Right renal cortex interstitium (tissue), 3 donors: ENCODE measurements at regions not wholly inside any gene's neighbourhood (a gene's known extent, or its start where the extent isn't known, plus 50 kb on each side); places are given as distances from the start of the nearest gene placed in this dataset.

Experiments used
- DNase-seq, 3 donors: peaks; one replicate each; pipeline ENCODE4 v3.0.0-alpha.2; 2013; ENCODE audit warnings: low read depth in 3 of 3, low spot score in 2 of 3

GRCh38 chr2:7824211-7824610 is 857.6 kb upstream of the ID2 start:
- no peak for DNase-seq

- no peak for DNase-seq
These were observed 856.1 kb upstream of the ID2 start for GRCh38 chr2:7825591-7826312.

- DNase-seq: no peak
These were observed 855.2 kb upstream of the ID2 start for GRCh38 chr2:7826656-7827055.

DNA sequence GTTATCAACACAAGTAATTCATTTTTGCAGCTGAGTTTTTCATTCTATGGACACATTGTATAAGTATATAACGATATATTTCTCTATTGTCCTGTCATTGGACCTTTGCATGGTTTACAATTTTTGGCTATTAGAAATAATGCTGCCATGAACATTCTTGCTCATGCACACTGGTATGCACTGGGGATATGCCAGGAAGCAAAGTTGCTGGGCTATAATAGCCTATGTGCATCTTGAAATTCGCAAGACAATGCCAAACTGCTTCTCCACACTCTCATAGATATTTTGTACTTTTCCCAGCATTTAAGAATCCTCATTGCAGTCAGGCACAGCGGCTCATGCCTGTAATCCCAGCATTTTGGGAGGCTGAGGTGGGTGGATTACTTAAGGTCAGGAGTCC is 852.6 kb upstream of the ID2 start:
- no peak for DNase-seq

- DNase-seq: no peak
These were observed 851.2 kb upstream of the ID2 start for GRCh38 chr2:7830616-7831015.

DNA sequence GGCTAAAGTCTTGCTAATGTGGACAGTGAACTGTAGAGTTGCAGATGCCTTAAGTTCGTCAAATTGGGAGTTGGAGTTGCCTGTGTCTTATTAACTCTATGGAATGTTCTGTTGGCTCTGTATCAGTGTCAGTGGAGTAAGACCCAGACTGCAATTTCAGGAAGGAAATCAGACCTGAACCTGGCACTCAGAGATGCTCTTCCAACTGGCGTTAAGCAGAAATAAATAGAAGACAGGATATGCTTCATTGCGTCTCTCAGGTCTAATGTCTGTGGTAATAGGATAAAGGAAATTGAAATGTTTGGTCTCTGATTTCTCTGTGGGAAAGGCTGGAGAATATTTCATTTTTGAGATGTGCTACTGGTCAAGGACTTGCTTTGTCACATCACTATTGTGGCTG is 846.7 kb upstream of the ID2 start:
- no peak for DNase-seq

- peak in 2 of 3 donors; percentile 25 to 32 for DNase-seq
These were observed 845.9 kb upstream of the ID2 start for GRCh38 chr2:7835693-7836680.

- no peak for DNase-seq
These were observed 844.6 kb upstream of the ID2 start for GRCh38 chr2:7837237-7837760.

DNA sequence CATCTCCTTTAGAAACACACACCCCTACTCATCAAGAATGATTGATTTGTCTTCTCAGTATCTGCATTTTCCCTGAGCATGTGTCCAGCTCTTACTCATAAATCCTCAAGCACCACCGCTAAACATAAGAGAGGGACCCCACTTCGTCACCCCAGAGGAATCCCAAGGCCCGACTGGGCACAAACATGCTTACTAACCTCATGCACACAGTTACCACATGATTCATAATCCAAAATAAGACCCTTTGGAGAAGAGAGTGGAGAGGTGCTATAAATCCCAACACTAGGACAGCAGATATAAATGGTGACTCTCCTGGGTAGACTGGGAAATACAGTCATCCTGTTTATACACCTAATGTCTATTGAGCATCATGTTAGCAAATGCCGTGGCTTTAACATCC is 843.2 kb upstream of the ID2 start:
- DNase-seq: no peak

DNA sequence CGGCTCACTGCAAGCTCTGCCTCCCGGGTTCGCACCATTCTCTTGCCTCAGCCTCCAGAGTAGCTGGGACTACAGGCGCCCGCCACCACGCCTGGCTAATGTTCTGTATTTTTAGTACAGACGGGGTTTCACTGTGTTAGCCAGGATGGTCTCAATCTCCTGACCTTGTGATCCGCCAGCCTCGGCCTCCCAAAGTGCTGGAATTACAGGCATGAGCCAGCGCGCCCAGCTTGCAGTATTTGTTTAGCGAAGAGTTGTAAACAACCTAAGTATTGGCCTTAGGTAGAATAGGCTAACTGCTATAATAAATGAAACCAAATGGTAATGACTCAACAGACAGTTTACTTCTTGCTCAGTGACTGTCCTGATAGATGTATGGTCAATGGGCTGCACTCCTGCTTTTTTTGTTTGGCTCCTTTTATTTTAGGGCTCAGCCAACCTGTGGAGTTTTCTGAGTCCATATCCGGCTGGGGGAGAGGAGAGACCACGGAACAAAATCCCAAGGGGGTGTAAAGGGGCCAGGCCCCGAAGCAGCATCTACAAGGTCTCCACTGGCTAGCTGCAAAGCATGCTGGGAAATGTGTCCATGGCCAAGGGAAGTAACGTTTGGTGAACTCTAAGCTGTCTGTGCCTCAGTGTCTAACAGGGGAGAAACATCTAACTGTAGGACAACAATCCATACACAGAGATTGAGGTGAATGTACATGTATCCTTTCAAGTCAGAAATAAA is 841.0 kb upstream of the ID2 start:
- DNase-seq: no peak

DNA sequence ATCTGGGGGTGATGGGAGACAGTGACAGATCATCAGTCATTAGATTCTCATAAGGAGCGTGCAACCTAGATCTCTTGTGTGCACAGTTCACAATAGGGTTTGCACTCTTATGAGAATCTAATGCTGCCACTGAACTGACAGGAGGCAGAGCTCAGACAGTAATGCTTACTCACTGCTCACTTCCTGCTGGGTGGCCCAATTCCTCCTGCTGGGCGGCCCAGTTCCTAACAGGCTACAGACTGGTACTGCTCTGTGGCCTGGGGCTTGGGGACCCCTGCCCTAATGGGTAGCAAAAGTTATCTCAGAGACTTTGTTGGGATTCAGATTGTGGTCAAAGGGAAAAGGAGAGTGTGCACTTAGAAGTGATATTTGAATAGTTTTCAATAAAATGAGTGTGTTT is 840.1 kb upstream of the ID2 start:
- no peak for DNase-seq

GRCh38 chr2:7844414-7844965 is 837.4 kb upstream of the ID2 start:
- no peak for DNase-seq

DNA sequence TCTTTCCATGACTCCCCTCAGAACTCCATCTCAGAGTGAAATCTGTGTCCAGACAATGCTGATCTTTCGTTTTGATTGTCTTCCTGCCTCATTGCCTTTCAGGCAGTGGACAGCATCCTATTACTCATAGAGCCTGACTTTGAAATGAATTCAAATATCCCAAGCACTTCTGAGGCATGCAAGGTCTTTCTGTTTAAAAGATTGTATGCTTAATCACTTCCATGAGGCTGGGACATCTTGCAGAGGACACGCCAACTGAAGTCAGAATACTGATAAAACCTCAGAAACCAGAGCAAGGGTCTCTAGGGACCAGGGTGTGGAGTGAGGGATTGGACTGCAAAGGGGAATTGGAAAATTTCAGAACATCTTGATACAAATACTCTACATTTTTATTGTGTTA is 836.5 kb upstream of the ID2 start:
- no peak for DNase-seq

DNA sequence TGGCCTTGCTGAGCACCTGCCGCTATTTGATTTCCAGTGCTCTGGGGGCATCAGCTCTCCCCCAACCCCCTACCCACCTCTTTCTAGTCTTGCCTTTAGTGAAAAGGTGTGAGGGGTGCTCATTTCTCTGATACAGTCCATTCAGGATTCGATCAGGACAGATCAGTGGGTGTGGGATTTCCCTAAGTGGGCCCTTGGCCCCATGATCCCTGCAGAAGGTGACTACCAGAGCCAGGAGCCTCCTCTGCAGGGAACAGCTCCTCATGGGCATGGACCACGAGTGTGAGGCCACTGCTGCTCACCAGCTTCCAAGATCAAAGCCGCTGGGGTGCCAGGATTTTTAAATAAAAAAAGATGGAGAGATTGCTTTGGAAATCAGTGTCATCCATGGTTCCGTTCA is 835.2 kb upstream of the ID2 start:
- DNase-seq: no peak

DNA sequence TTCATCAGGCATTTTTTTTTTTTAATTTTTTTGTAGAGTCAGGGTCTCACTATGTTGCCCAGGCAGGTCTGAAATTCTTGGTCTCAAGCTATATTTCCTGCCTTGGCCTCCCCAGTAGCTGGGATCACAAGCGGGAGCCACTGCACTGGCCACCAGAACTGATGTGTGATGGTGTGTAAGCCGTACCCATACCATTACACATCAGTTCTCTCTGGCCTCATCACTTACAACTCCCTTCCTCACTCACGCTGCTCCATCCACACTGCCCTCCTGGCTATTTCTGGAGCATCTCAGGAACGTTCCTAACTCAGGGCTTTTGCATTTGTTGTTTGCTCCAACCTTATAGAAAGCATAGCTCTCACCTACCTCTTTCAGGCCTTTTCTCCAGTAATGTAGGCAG is 834.5 kb upstream of the ID2 start:
- DNase-seq: no peak

DNA sequence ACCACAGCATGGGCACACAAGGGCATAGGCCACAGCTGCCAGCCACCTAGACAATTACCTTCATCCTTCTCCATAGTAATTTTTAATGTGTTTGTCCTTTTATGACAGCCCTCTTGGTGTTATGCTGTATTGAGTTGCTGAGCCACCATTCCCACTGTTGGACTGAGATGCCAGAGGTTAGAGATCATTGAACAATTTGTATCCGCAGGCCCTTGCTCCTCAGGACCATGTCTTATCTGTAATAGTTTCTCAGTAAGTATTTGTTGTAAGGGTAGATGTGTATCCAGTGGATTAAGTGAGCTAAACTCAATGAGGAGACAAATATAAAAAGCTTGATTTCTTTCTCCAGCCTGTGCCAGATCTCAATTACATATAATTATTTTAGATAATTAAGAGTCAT is 832.8 kb upstream of the ID2 start:
- DNase-seq: no peak

DNA sequence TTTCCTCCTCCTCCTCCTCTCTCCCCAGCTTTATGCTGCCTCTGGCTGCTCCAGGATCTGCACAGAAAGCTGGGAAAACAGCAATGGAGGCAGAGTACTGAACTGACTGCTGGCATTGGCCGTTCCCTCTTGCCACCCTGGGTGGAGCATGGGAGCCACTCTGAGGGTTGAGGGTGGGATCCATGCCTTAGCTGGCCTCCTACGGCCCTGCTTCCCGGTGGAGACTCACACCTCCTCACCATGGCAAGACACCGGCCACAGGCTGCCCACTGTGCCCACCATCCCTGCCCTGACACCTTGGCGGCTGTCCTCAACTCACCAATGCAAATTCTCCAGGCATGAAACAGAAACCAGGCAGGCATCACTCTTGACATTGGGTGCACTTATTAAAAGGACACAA is 832.3 kb upstream of the ID2 start:
- DNase-seq: no peak

DNA sequence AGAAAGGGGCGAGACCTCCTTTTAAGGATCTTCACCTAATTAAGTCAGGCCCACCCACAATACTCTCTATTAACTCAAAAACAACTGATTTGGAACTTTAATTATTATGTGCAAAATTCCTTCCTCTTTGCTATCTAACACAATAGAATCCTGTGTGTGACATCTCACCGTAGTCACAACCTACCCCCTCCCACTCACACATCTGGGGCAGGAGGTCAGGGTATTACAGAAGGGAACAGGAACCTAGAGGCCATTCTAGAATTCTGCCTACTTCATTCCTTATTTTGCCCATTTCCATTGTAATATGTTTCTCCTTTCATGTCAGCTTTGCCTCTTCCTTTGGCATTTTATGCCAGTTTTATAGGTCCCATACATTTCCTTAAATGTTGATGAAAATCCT is 829.3 kb upstream of the ID2 start:
- DNase-seq: no peak

- no peak for DNase-seq
These were observed 824.0 kb upstream of the ID2 start for GRCh38 chr2:7857904-7858303.

DNA sequence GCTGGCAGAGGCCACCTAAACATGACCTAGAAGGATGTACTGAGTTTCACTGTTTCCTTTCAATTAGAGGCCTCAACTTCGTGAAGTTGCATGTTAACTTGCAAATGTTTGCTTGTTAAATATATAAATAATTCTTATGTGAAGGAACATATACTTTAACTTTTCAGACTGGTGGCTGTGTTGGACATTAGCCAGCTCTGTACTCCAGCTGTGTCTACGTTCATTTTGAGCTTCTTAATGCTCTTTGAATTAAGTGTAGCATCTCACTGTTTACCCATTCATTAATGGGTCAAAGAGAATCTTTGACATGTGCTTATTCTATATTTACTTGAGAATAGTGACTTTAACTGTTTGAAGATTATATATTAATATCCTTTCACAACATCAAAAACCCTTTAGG is 823.2 kb upstream of the ID2 start:
- DNase-seq: no peak

DNA sequence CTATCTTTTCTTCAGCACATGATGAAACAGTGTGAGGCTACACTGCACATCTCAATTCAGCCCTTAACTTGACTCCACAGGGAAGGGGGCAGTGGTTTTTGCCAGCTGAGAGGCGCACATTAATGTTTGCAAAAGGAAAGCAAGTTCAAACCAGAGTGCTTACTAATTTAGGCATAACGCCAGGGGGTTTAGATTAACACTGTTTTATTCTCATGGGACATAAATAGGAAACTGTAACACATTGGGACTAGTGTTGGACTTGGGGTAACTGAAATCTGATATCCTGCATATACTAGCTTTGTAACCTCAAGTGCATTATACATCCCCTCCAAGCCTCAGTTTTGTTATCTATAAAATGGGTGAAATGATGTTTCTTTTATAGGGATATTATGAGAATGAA is 821.2 kb upstream of the ID2 start:
- no peak for DNase-seq
